IMR-90 (cell line): ENCODE measurements at regions not wholly inside any gene's neighbourhood (a gene's known extent, or its start where the extent isn't known, plus 50 kb on each side); places are given as distances from the start of the nearest gene placed in this dataset.

Source experiments
- ATAC-seq: fragments of 200-7000 bp; cut with Tn5 transposase; 2 replicates; pipeline ENCODE4 v1.9.1; 2020; ENCODE audit warnings: low read depth, mild to moderate bottlenecking, moderate library complexity
- BruUV-seq: library from RNA; stranded (reverse); fragments of 400-500 nt; replicated peaks from 2 replicates; lab custom pipeline; 2021; lab: Mats Ljungman, UMichigan
- CTCF ChIA-PET: fragments of 300-600 bp; formaldehyde crosslinking; extraction: SDS; loops from one replicate; lab custom pipeline; 2021; ENCODE audit warnings: antibody characterized with exemption; lab: Yijun Ruan, JAX
- POLR2A ChIA-PET: fragments of 300-600 bp; sonication (Branson Sonifier 250); formaldehyde crosslinking; loops from one replicate; lab custom pipeline; 2022; ENCODE audit warnings: antibody characterized with exemption; ENCODE audit not compliant: unreplicated experiment; lab: Charles Lee
- DNase-seq: peaks from one replicate; pipeline ENCODE4 v3.0.0; 2013
- H2AFZ ChIP-seq: replicated peaks from 2 replicates; pipeline ENCODE3; 2013; ENCODE audit warnings: low read length, mild to moderate bottlenecking; ENCODE audit not compliant: poor library complexity
- H2AK5ac ChIP-seq: 2 replicates; pipeline ENCODE4 v1.6.1; 2013; ENCODE audit warnings: low read depth, low read length, inconsistent platforms
- H2AK9ac ChIP-seq: replicated peaks from 2 replicates; pipeline ENCODE3; 2013; ENCODE audit warnings: mild to moderate bottlenecking, low read depth, low read length, moderate library complexity; ENCODE audit not compliant: poor library complexity
- H2BK120ac ChIP-seq: 2 replicates; pipeline ENCODE4 v1.6.1; 2013; ENCODE audit warnings: low read depth, low read length, inconsistent platforms
- H2BK15ac ChIP-seq: 3 replicates; pipeline ENCODE4 v1.6.1; 2013; ENCODE audit warnings: low read depth, low read length, inconsistent platforms
- H2BK20ac ChIP-seq: 2 replicates; pipeline ENCODE4 v1.6.1; 2013; ENCODE audit warnings: low read depth, mild to moderate bottlenecking, inconsistent platforms, low read length, moderate library complexity
- H2BK5ac ChIP-seq: 2 replicates; pipeline ENCODE4 v1.6.1; 2013; ENCODE audit warnings: mild to moderate bottlenecking, low read depth, low read length, inconsistent platforms; ENCODE audit not compliant: poor library complexity, severe bottlenecking
- H3K14ac ChIP-seq: replicated peaks from 2 replicates; pipeline ENCODE4 v1.6.1; 2013; ENCODE audit warnings: low read depth, low read length, inconsistent platforms
- H3K18ac ChIP-seq: 2 replicates; pipeline ENCODE4 v1.6.1; 2013; ENCODE audit warnings: low read depth, low read length, control low read depth
- H3K23ac ChIP-seq: 2 replicates; pipeline ENCODE4 v1.6.1; 2013; ENCODE audit warnings: low read depth, low read length, inconsistent platforms
- H3K27ac ChIP-seq: 2 replicates; pipeline ENCODE4 v1.5.1; 2013; ENCODE audit warnings: mild to moderate bottlenecking, control low read depth, low read length; ENCODE audit not compliant: insufficient read depth
- H3K27me3 ChIP-seq: 2 replicates; pipeline ENCODE4 v1.6.1; 2013; ENCODE audit warnings: low read length; ENCODE audit not compliant: control insufficient read depth, insufficient read depth
- H3K36me3 ChIP-seq: 2 replicates; pipeline ENCODE4 v1.6.1; 2013; ENCODE audit warnings: low read length, mixed read lengths; ENCODE audit not compliant: control insufficient read depth, insufficient read depth
- H3K4ac ChIP-seq: 2 replicates; pipeline ENCODE4 v1.6.1; 2013; ENCODE audit warnings: low read depth, low read length, inconsistent platforms
- H3K4me1 ChIP-seq: 2 replicates; pipeline ENCODE4 v1.6.1; 2013; ENCODE audit warnings: low read length, mixed read lengths; ENCODE audit not compliant: control insufficient read depth, insufficient read depth
- H3K4me2 ChIP-seq: 2 replicates; pipeline ENCODE4 v1.6.1; 2013; ENCODE audit warnings: low read depth, mild to moderate bottlenecking, control low read depth, low read length, moderate library complexity
- H3K4me3 ChIP-seq: 2 replicates; pipeline ENCODE4 v1.5.1; 2013; ENCODE audit warnings: low read depth, mild to moderate bottlenecking, control low read depth, low read length, moderate library complexity; ENCODE audit not compliant: insufficient read depth
- H3K56ac ChIP-seq: 2 replicates; pipeline ENCODE4 v1.6.1; 2013; ENCODE audit warnings: low read length, inconsistent platforms; ENCODE audit not compliant: insufficient read depth; ENCODE audit errors: extremely low read depth
- H3K79me1 ChIP-seq, 2 experiments: 2 replicates each; pipeline ENCODE4 v1.6.1; 2013; ENCODE audit warnings: low read length in 2 of 2, inconsistent platforms in 1 of 2, low read depth in 1 of 2
- H3K9ac ChIP-seq: 2 replicates; pipeline ENCODE4 v1.6.1; 2013; ENCODE audit warnings: low read depth, low read length, control low read depth
- H3K9me1 ChIP-seq: 2 replicates; pipeline ENCODE4 v1.6.1; 2013; ENCODE audit warnings: low read length, inconsistent platforms; ENCODE audit not compliant: insufficient read depth
- H3K9me3 ChIP-seq: 2 replicates; pipeline ENCODE4 v1.6.1; 2013; ENCODE audit warnings: low read length; ENCODE audit not compliant: control insufficient read depth, insufficient read depth
- H4K20me1 ChIP-seq: 2 replicates; pipeline ENCODE4 v1.6.1; 2013; ENCODE audit warnings: low read length, inconsistent platforms; ENCODE audit not compliant: insufficient read depth
- H4K5ac ChIP-seq: 2 replicates; pipeline ENCODE4 v1.6.1; 2013; ENCODE audit warnings: mild to moderate bottlenecking, low read depth, low read length, control low read depth
- H4K8ac ChIP-seq, 2 experiments: 2 replicates each; pipeline ENCODE4 v1.6.1; 2013; ENCODE audit warnings: low read depth in 2 of 2, low read length in 2 of 2, control low read depth in 1 of 2, inconsistent platforms in 1 of 2
- H4K91ac ChIP-seq: 2 replicates; pipeline ENCODE4 v1.6.1; 2013; ENCODE audit warnings: low read depth, low read length, inconsistent platforms; ENCODE audit not compliant: insufficient read depth
- BHLHE40 ChIP-seq: fragments of 150-350 bp; IDR thresholded peaks from 2 replicates; pipeline ENCODE4 v1.6.1; 2016; ENCODE audit warnings: mild to moderate bottlenecking, low read depth, low read length
- CEBPB ChIP-seq: IDR thresholded peaks from 2 replicates; pipeline ENCODE4 v1.6.1; 2012; ENCODE audit warnings: low read depth, low read length, improper control_type of control experiment
- CHD1 ChIP-seq: IDR thresholded peaks from 2 replicates; pipeline ENCODE4 v1.6.1; 2012; ENCODE audit warnings: low read depth, low read length, improper control_type of control experiment
- FOS ChIP-seq: fragments of 150-350 bp; IDR thresholded peaks from 2 replicates; pipeline ENCODE4 v1.6.1; 2016; ENCODE audit warnings: low read depth, low read length
- MAFK ChIP-seq: IDR thresholded peaks from 2 replicates; pipeline ENCODE4 v1.6.1; 2012; ENCODE audit warnings: low read depth, low read length, improper control_type of control experiment
- MAZ ChIP-seq: IDR thresholded peaks from 2 replicates; pipeline ENCODE4 v1.6.1; 2012; ENCODE audit warnings: low read depth, mild to moderate bottlenecking, low read length, improper control_type of control experiment, moderate library complexity, borderline replicate concordance
- MXI1 ChIP-seq: IDR thresholded peaks from 2 replicates; pipeline ENCODE4 v1.6.1; 2012; ENCODE audit warnings: low read depth, mild to moderate bottlenecking, low read length, moderate library complexity, borderline replicate concordance
- NFE2L2 ChIP-seq: fragments of 150-350 bp; IDR thresholded peaks from 2 replicates; pipeline ENCODE4 v1.6.1; 2016; ENCODE audit warnings: low read depth, mild to moderate bottlenecking, low read length
- POLR2A ChIP-seq: IDR thresholded peaks from 2 replicates; pipeline ENCODE4 v1.6.1; 2012; ENCODE audit warnings: mild to moderate bottlenecking, low read depth, low read length
- RAD21 ChIP-seq: IDR thresholded peaks from 2 replicates; pipeline ENCODE4 v1.6.1; 2012; ENCODE audit warnings: low read length, improper control_type of control experiment
- RCOR1 ChIP-seq: IDR thresholded peaks from 2 replicates; pipeline ENCODE4 v1.6.1; 2012; ENCODE audit warnings: mild to moderate bottlenecking, low read length, improper control_type of control experiment; ENCODE audit not compliant: insufficient replicate concordance
- RFX5 ChIP-seq: IDR thresholded peaks from 2 replicates; pipeline ENCODE4 v1.8.0; 2012; ENCODE audit warnings: low read depth, mild to moderate bottlenecking, low read length, moderate library complexity
- SMC3 ChIP-seq: fragments of 150-350 bp; IDR thresholded peaks from 2 replicates; pipeline ENCODE4 v1.6.1; 2016; ENCODE audit warnings: low read depth, mild to moderate bottlenecking, antibody characterized with exemption, low read length, moderate library complexity
- WGBS, 2 experiments: methylation state at CpG; one replicate each; pipeline versions ENCODE4 v1.1.5 to v1.1.7; 2013; ENCODE audit warnings: missing lambda C conversion rate in 2 of 2; ENCODE audit not compliant: insufficient read length in 1 of 2; ENCODE audit errors: extremely low coverage in 2 of 2; 5-methylcytosine and 5-hydroxymethylcytosine counted together
- dilution Hi-C: fragments of 300-500 bp; cut with HindIII; formaldehyde crosslinking; loops from one replicate; pipeline ENCODE4 v1.14.3; 2018; ENCODE audit warnings: low sequenced_read_pairs; ENCODE audit not compliant: unreplicated experiment
- in situ Hi-C: fragments of 300-500 bp; cut with MboI; formaldehyde crosslinking; loops from 3 replicates; pipeline ENCODE4 v1.14.3; 2019; ENCODE audit warnings: low sequenced_read_pairs, inconsistent platforms, mixed read lengths
- intact Hi-C: fragments of 100-400 bp; cut with micrococcal nuclease; formaldehyde crosslinking; loops from 2 replicates; pipeline ENCODE4 v1.10.0; 2022
- TF ChIP-seq, protein P1 (sequence below): fragments of 150-350 bp; IDR thresholded peaks from 2 replicates; pipeline ENCODE4 v1.6.1; 2017; ENCODE audit warnings: mild to moderate bottlenecking, antibody characterized with exemption, low read length, low read depth
- TF ChIP-seq, protein P2 (sequence below): fragments of 150-350 bp; IDR thresholded peaks from 2 replicates; pipeline ENCODE4 v1.6.1; 2016; ENCODE audit warnings: low read depth, mild to moderate bottlenecking, low read length, moderate library complexity, borderline replicate concordance
- TF ChIP-seq, protein P3 (sequence below): conservative IDR thresholded peaks from 2 replicates; pipeline ENCODE4 v1.5.1; 2012; ENCODE audit warnings: mild to moderate bottlenecking, low read depth, low read length, improper control_type of control experiment

DNA sequence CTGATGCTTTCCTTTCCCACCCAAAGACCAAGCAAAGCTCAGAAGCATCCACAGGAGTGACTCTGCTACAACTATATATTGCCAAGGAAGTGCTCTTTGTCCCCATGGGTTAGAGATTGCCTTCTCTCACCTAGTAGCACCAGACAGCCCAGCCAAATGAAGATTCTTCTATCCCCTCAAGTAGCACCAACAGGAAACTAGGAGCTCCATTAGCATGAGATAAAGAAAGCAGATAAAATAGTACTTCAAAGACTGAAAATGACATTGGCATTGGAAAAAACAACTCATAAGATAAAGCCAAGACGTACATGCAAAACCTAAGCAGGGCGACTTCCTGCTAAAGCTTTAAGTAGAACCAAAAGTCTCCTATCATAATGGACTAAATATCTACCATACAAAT lies 871.5 kb downstream of the AMY1C start:
- Histone ChIP-seq H3K14ac (no peak overlapping the region), H3K27me3 (no peaks in the 10 kb centered on the region), H3K79me1 (no peaks in the 10 kb centered on the region), H4K5ac (no peak overlapping the region), H2BK15ac (no peak overlapping the region), H4K8ac (no peak overlapping the region), H3K4me3 (no peak overlapping the region), H2BK20ac (no peak overlapping the region), H3K23ac (no peak overlapping the region), H2AK9ac (no peak overlapping the region), H3K9me3 (peaks cover 6% of the 10 kb centered on the region), H3K36me3 (no peaks in the 10 kb centered on the region), H4K91ac (no peak overlapping the region), H2BK5ac (no peak overlapping the region), H3K4ac (no peak overlapping the region), H3K27ac (no peak overlapping the region), H3K56ac (no peak overlapping the region), H2AFZ (no peak overlapping the region), H3K9me1 (no peaks in the 10 kb centered on the region), H3K4me1 (no peaks in the 10 kb centered on the region), H4K20me1 (no peaks in the 10 kb centered on the region), H3K18ac (no peak overlapping the region), H2AK5ac (no peak overlapping the region), H2BK120ac (no peak overlapping the region), H3K9ac (no peak overlapping the region), H3K4me2 (no peak overlapping the region)
- intact Hi-C loops: no loop called here
- no CpG with 5 or more reads among the region's 2 CpGs for WGBS, 2 experiments
- dilution Hi-C loops: no loop called here
- ChIA-PET POLR2A (no interaction called here), CTCF (interaction anchor here (0.6 kb wide), 1 partner anchor 747 kb away, joined by 3 read pairs; no protein-coding TSS in a partner anchor)
- no TSS peak for BruUV-seq
- TF ChIP-seq, protein P1, sequence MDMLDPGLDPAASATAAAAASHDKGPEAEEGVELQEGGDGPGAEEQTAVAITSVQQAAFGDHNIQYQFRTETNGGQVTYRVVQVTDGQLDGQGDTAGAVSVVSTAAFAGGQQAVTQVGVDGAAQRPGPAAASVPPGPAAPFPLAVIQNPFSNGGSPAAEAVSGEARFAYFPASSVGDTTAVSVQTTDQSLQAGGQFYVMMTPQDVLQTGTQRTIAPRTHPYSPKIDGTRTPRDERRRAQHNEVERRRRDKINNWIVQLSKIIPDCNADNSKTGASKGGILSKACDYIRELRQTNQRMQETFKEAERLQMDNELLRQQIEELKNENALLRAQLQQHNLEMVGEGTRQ: no peak
- no peak for TF ChIP-seq RFX5
- TF ChIP-seq BHLHE40: no peak
- TF ChIP-seq FOS: no peak
- TF ChIP-seq, protein P2, sequence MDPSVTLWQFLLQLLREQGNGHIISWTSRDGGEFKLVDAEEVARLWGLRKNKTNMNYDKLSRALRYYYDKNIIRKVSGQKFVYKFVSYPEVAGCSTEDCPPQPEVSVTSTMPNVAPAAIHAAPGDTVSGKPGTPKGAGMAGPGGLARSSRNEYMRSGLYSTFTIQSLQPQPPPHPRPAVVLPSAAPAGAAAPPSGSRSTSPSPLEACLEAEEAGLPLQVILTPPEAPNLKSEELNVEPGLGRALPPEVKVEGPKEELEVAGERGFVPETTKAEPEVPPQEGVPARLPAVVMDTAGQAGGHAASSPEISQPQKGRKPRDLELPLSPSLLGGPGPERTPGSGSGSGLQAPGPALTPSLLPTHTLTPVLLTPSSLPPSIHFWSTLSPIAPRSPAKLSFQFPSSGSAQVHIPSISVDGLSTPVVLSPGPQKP: no peak
- TF ChIP-seq SMC3: no peak
- no peak for TF ChIP-seq POLR2A
- no peak for TF ChIP-seq RAD21
- TF ChIP-seq NFE2L2: no peak
- TF ChIP-seq RCOR1: no peak
- no peak for TF ChIP-seq MAZ
- no peak for TF ChIP-seq CEBPB
- TF ChIP-seq MXI1: no peak
- TF ChIP-seq MAFK: no peak
- no peak for TF ChIP-seq CHD1
- TF ChIP-seq, protein P3, sequence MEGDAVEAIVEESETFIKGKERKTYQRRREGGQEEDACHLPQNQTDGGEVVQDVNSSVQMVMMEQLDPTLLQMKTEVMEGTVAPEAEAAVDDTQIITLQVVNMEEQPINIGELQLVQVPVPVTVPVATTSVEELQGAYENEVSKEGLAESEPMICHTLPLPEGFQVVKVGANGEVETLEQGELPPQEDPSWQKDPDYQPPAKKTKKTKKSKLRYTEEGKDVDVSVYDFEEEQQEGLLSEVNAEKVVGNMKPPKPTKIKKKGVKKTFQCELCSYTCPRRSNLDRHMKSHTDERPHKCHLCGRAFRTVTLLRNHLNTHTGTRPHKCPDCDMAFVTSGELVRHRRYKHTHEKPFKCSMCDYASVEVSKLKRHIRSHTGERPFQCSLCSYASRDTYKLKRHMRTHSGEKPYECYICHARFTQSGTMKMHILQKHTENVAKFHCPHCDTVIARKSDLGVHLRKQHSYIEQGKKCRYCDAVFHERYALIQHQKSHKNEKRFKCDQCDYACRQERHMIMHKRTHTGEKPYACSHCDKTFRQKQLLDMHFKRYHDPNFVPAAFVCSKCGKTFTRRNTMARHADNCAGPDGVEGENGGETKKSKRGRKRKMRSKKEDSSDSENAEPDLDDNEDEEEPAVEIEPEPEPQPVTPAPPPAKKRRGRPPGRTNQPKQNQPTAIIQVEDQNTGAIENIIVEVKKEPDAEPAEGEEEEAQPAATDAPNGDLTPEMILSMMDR: no peak
- ATAC-seq (no peak), DNase-seq (no peak)
- in situ Hi-C loops: no loop called here
